GM18519 (cell line): ENCODE measurements at regions not wholly inside any gene's neighbourhood (a gene's known extent, or its start where the extent isn't known, plus 50 kb on each side); places are given as distances from the start of the nearest gene placed in this dataset.

Experiments
- ATAC-seq: cut with Tn5 transposase; IDR thresholded peaks from one replicate; pipeline ENCODE4 v1.9.1; 2021; ENCODE audit warnings: mild to moderate bottlenecking, moderate library complexity; ENCODE audit not compliant: unreplicated experiment, low FRiP score

DNA sequence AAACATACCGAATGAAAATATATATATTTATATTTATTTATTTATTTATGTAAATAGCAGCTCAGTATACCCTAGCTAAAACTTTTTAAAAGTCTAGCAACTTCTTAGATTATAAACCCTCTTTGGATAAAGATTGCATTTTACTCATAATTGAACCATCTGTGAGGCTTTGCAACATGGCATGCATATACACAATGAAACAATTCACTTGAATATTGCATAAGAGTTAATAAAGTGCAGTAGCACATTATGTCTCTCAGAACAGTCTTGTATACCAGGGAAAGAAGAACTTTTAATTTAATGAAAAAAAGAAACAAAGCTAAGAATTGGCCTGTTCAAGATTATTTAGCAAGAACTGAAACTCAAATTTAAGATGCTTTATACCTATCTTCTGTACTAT is 1363.9 kb upstream of the ADGRL2 start:
- ATAC-seq: no peak

DNA sequence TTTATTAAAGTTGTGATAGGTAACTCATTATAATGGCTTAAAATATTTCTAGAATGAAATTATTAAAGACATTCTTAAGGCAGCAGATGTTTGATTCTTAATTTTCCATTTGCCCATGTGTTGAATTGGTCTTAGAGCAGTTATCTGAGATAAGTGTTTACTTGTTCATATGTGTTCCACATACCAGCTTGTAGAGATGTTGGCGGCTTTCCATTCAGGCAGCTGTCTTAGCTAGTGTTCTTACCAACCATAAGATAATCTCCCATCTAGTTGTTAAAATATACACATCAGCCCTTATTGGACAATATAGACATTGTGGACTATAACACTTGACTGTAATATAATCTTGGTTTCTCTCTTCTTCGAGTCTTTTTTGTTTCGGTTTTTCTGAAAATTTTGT is 1372.9 kb upstream of the ADGRL2 start:
- no peak for ATAC-seq

GRCh38 chr1:80424249-80424648 is 1376.5 kb upstream of the ADGRL2 start:
- no peak for ATAC-seq

GRCh38 chr1:80418134-80418533 is 1382.6 kb upstream of the ADGRL2 start:
- no peak for ATAC-seq

GRCh38 chr1:80417671-80418070 is 1383.1 kb upstream of the ADGRL2 start:
- no peak for ATAC-seq

DNA sequence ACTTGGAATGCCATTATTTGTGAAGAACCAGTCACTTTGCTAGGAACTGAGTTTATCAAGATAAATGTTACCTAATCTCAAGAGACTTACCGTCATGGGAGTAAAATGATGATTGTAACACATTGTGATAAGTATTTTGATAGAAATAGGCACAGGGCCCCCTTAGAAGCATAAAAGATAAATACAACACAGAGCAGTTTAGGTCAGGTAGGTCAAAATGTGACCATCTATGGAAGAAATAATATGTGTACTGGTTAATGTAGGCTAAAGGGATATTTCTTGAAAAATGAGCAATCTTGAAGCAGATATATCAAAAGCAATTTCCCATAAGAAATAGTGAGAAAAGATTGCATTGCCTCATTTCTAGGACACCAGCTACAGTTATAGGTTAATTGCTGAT is 1386.8 kb upstream of the ADGRL2 start:
- no peak for ATAC-seq

- ATAC-seq: no peak
Measured at GRCh38 chr1:80410233-80410632, 1390.5 kb upstream of the ADGRL2 start.

- ATAC-seq: no peak
Measured at GRCh38 chr1:80403471-80403893, 1397.0 kb upstream of the ADGRL4 start.

DNA sequence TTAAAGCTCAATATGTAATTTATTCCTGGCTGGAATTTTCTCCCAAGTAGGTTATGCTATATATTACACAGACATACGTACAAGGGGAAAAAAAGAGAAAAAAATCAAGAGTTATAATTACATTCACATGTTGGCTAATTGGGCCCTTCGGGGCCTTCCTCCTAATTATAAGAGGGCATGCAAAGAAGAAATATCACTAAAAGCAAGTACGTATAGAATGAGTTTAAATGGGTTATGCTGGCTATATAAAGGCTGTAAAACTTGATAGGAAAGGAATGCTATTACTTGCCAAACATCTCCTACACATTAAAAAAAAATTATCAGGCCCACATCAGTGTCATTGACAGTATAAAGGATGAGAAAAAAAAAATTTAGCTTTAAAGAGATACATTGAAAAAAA is 1396.1 kb upstream of the ADGRL4 start:
- no peak for ATAC-seq

- ATAC-seq: no peak
Measured at GRCh38 chr1:80401757-80402156, 1395.2 kb upstream of the ADGRL4 start.

- ATAC-seq: no peak
Measured at GRCh38 chr1:80392529-80392928, 1386.0 kb upstream of the ADGRL4 start.

GRCh38 chr1:80385650-80386049 is 1379.1 kb upstream of the ADGRL4 start:
- ATAC-seq: no peak

DNA sequence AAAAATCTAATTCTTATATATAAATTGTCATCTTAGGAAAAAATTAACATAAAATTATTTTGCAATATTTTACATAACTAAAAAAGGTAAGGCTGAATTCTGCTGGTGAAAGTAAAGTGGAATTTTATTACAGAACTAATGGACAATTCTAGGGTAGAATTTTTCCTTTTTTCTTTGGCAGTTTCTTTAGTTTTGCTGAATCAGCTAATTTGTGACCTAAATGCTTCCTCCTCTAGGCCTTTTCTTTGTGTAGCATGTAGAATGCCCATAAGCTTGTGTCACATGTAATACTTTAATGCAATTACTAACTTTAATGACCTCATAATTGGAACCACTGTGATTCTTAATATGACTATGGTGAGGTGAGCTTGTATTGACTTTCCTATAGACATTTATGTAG is 1378.4 kb upstream of the ADGRL4 start:
- ATAC-seq: no peak

- ATAC-seq: no peak
Measured at GRCh38 chr1:80384083-80384830, 1377.7 kb upstream of the ADGRL4 start.

GRCh38 chr1:80375662-80376061 is 1369.1 kb upstream of the ADGRL4 start:
- ATAC-seq: no peak

- ATAC-seq: no peak
Measured at GRCh38 chr1:80375109-80375508, 1368.6 kb upstream of the ADGRL4 start.

- no peak for ATAC-seq
Measured at GRCh38 chr1:80369780-80370179, 1363.2 kb upstream of the ADGRL4 start.

DNA sequence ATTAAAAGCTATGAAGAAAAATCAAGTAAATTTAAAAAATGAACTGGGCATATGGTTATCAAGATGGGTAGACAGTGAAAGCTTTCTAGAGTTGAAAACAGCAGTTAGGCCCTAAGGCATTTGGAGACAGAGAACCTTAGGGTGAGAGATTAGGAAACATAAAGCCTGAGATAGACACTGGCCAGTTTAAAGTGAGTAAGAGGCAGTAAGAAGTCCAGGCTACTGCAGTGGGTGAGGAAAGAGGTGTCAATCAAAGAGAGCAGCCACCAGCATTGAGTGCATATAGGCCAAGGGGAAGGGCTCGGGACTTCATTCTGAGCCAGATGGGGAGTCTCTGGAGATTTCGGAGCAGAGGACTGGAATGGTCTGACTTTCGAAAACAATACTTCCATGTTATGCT is 1360.5 kb upstream of the ADGRL4 start:
- no peak for ATAC-seq

GRCh38 chr1:80365359-80366021 is 1359.0 kb upstream of the ADGRL4 start:
- no peak for ATAC-seq

DNA sequence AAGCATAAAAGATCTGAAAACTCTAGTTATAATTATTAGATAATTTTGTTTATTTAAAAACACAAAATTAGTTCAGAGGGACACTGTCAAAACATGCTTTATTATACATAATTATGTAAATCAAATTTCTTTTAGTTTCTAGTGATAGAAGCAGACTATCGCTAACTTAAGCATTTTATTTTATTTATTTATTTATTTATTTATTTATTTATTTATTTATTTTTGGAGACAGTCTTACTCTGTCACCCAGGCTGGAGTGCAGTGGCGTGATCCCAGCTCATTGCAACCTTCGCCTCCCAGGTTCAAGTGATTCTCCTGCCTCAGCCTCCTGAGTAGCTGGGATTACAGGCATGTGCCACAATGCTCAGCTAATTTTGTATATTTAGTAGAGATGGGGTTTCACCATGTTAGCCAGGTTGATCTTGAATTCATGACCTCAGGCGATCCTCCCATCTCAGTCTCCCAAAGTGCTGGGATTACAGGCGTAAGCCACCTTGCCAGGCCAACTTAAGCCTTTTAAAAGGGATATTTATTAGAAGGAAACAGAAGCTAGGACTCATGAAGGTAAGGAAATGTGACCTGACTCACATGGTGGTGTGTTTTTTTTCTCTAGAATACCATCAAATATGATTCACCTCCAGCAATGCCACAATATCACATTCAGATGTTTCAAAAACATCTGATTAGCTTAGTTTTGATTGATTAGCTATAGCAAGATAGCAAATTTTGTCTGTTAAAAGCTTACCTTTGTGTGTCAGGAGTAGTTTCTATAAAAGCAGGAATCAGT is 1357.4 kb upstream of the ADGRL4 start:
- no peak for ATAC-seq

DNA sequence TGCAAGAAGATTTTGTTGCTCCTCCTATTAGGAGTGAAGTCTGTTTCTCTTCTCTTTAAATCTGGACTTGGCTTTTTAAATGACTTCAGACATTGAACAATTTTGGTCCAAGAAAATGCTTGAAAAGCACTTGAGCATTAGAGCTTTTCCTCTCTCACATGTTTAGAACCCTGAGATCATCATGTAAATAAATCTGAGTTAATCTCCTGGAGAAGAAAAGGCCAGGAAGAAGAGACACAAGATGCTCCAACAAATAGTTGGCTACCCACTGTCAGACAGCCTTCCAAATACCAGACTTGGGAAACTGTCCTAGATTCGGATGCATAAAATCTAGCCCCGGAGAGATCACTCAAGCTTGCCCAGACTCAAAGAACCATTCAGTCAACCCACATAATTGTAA is 1353.1 kb upstream of the ADGRL4 start:
- ATAC-seq: no peak
